Activated effector memory CD4-positive, alpha-beta T cell treated with anti-CD3 and anti-CD28 coated beads, Interleukin-2, amount 50 U/mL, for 16 hours (primary cell): ENCODE measurements at regions not wholly inside any gene's neighbourhood (a gene's known extent, or its start where the extent isn't known, plus 50 kb on each side); places are given as distances from the start of the nearest gene placed in this dataset.
"Not testable (repeated sequence)": the region's sequence is repeated elsewhere in the genome, so short reads cannot be mapped to it uniquely, and the experiment has no call there.

ENCODE experiments used
- DNase-seq: peaks from one replicate; pipeline ENCODE4 v3.0.0-alpha.2; 2020

DNA sequence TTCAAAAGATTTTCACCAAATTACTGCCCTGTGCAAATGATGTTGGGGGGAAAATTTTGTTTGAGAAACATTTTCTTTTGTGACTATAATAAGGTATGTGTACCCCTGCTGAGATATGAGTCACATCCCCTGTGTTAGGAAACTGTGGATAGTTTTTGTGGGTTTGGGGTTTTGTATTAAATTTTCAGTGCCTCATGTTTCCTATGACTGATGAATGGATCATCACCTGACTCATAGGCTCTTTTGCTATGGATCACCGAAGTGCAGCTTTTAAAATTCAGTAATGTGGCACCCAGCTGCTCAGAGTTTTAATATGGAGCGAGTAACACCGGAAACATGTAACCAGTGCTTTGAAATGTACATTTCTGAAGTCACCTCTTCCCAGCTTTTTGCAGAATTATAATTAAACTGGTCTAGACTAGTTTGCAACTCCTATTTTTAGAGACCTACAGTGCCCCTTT lies 167.4 kb upstream of the HMGA2 start:
- DNase-seq = no peak

DNA sequence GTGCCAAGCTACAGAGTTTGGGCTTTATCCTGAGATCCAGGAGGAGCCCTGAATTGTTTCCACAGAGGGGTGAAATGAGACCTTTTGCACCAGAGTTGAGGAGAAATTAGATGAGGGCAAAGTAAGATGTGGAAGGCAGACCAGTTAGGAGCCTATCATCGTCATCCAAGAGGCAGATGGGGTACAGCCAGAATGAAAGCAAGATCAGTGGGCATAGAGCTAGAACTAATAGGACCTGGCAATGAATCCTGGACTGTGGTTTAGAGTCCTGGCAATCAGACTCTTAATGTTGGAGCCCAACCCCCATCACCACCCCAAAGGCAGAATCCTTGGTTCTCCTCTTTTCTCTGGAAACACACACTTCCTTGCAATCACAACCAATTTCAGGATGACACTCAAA lies 166.6 kb upstream of the HMGA2 start:
- DNase-seq = no peak

DNA sequence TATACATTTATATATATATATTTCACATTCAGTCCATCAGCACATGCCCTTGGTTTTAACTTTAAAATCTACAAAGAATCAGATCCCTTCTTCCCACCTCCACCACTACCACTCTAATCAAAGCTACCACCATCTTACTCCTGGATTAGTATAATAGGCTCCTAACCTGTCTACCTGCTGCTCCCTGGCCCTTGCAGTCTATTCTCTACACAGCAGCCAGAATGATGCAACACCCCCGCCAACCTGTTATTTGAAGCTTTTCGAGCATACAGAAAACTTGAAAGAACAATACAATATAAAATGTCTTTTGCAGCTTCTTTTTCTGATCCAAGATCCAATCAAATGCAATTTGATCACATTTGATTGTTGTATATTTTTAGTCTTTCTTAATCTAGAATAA lies 165.9 kb upstream of the HMGA2 start:
- no peak for DNase-seq

DNA sequence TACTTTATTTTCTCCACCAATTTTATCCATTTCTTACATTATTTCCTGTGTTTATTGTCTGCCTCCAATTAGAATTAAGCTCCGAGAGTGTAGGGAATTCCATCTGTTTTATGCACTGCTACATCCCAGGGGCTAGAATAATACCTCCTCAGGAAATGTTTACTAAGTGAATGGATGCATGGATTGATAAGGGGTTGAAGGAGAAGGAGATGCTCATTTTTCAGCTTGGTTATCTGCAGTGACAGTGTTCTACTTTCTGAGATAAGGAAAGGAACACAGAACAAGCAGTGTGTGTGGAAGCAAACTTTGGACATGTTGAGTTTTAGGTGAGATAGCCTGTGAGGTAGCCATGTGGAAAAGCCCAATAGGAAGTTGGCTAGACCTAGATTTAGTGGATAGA lies 164.6 kb upstream of the HMGA2 start:
- no peak for DNase-seq

- no peak for DNase-seq
These were observed 164.2 kb upstream of the HMGA2 start for GRCh38 chr12:65660096-65660495.

- DNase-seq = no peak
These were observed 163.4 kb upstream of the HMGA2 start for GRCh38 chr12:65660836-65661235.

DNA sequence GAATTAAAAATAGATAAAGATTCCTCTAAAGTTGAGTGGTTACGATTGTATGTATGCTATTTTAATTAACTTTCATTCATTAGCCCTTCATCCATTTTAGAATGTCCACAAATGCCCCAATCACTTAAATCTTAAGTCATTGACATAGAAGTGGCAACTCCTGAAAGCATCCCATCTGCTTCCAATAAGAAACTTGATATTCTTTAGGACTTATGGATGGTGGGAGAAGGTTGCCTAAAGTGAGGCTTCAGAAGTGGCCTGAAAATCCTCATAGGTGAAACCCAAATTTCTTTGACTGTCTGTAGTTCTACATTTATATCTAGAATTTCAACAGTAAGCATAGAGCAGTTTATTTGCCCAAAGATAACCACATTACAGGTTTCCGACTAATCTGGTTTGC lies 161.7 kb upstream of the HMGA2 start:
- no peak for DNase-seq

GRCh38 chr12:65663097-65663496 lies 161.2 kb upstream of the HMGA2 start:
- no peak for DNase-seq

GRCh38 chr12:65663648-65664047 lies 160.6 kb upstream of the HMGA2 start:
- DNase-seq = no peak

GRCh38 chr12:65664715-65665250 lies 159.5 kb upstream of the HMGA2 start:
- no peak for DNase-seq

- DNase-seq = no peak
These were observed 158.5 kb upstream of the HMGA2 start for GRCh38 chr12:65665817-65666216.

DNA sequence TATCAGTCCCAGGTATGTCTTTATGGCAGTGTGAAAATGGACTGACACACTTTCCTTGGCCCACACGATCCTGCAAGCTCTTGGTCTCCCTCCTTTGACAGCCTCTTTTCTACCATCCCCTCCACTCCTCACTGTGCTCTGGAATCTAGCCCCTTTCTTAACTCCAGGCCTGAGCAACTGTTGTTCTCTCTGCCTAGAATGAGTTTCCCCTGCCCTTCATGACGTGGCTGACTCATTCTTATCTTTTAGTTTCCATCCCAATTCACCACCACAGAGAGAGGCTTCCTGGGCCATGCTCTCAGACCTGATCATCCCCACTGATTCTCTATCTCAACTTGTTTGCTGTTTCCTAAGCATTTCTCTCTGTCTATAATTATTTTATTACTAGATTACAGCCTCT lies 157.4 kb upstream of the HMGA2 start:
- DNase-seq = no peak

DNA sequence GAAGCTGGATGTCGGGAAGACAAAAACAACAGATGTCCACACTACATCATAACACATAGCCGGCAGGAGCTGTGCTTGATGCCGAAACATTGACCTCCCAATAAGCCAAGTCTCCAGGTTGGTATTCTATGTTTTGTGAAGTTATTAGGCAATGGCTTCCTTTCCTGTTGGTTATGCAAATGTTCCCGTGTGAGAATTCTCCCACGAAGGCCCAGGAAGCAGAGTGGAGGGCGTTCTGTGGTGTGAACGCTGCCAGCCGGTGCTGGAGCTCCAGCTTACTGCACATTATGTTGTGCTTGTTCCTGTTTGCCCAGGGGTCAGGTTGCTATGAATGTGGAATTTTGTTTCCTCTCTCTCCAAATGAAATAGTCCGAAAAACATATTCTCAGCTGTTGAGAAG lies 156.4 kb upstream of the HMGA2 start:
- DNase-seq = no peak

DNA sequence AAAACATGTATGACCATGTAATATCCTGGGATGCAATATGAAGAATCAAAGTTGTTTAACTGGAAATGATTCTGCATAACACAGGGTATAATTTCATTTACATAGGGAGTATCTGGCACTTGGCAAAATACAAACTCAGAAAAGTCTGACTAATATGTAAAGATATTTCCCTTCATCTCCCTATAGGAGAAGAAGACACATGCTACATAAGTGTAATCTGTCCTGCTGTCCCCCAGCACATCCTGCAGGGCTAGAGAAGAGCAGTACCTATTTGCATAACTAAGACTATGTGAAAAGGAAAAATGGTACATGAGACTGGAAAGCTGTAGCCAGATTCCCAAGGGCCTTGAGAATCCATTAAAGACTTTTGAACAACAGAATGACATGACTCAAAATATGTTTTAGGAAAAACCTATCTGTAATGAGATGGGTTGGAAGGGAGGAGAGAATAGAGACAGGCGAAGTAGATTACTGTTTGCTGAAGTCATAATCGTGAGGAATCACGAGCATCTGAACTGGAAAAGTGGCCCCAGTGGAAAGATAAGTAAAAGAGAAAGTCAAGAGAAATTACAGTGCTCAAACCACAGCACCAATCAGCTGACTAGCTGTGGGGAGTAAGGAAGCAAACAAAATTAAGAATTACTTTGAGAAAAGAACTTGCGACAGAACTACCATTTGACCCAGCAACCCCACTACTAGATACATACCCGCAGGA lies 155.1 kb upstream of the HMGA2 start:
- DNase-seq = no peak

GRCh38 chr12:65670775-65671174 lies 153.5 kb upstream of the HMGA2 start:
- DNase-seq = no peak

- DNase-seq = no peak
These were observed 151.8 kb upstream of the HMGA2 start for GRCh38 chr12:65672441-65672840.

GRCh38 chr12:65673156-65673690 lies 151.1 kb upstream of the HMGA2 start:
- no peak for DNase-seq

DNA sequence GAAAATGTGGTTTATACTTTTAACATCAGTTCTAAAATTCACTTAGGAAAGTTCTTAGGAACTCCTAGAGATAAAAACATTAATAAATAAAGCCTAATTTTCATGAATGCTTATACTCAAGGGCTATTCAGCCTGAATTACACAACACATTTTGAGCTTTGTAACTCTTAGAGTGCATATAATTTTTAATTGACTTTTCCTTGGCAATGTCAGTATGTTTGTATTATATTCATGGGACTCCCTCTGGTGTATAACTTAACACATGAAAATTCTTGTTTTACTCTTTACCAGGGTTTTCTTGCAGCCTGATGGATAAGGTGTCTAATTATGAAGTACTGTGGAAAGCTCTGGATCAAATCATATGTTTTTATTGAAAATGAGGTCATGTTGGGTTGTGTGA lies 150.6 kb upstream of the HMGA2 start:
- DNase-seq = no peak

DNA sequence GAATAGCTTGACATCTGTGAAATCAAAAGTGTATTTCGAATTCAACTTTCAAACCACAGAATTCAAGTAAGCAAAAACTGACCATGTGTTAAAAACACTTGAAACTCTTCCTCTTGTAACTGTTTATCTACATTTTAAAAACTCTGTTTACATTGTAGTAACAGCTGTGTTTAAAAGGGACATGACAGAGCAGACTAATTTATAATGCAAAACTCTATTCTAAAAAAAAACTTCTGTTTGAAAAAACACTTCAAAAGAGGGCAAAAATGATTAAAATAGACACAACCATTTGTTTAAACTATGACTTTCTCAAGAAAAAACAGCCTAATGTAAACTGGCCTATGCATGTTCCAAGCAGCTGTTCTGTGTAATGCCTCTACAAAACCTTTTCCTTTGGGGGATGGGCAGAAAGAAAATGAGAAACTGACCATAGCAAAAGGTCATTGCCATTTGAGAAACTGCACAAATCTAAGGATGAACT lies 149.1 kb upstream of the HMGA2 start:
- DNase-seq = no peak

GRCh38 chr12:65678172-65678571 lies 146.1 kb upstream of the HMGA2 start:
- DNase-seq = not testable (repeated sequence)

DNA sequence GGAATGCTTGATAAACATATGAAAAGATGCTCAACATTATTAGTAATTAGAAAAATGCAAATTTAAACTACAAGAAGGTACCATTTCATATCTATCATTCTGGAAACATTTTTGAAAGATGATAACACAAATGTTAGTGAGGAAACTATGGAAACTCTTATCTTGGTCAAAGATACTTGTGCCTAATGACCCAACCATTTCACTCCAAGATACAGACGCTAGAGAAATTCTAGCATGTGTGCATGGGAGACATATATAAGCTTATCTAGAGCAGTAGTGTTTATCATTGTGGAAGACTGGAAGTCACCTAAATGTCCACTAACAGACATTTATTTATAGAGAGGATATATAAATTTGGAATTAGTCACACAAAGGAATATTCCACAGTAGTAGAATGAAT lies 143.1 kb upstream of the HMGA2 start:
- no peak for DNase-seq

- no peak for DNase-seq
These were observed 142.2 kb upstream of the HMGA2 start for GRCh38 chr12:65682112-65682511.

DNA sequence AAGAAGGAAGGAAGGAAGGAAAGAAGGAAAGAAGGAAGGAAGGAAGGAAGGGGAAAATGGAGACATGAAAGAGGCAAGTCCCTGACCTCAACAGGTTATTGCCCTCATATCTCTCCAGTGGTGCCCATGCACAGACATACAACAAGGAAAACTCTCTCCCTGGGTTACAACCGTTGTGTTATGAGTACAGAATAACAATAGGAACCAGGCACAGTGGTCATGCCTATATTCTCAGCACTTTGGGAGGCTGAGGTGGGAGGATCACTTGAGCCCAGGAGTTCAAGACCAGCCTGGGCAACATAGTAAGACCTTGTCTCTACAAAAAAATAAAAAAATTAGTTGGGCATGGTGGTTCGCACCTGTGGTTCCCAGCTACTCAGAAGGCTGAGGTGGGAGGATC lies 139.4 kb upstream of the HMGA2 start:
- DNase-seq = no peak

DNA sequence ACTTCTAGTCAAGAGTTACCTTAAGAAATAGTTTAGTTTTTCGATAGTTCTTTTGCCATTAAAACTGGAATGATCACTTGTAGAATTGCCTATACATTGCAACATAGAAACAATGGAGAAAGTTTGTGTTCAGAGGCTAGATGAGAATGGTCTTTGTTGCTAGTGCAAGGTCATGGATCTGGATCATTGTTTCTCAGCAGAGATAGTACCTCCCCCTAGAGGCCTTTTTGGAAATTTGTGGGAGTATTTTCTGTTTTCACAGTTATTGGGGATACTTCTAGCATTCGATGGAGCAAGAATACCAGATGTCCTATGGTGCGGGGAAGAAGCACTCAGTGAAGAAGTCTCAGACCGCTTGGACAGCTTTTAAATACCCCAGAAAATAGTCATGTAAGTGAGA lies 138.8 kb upstream of the HMGA2 start:
- DNase-seq = no peak

- DNase-seq = no peak
These were observed 134.8 kb upstream of the HMGA2 start for GRCh38 chr12:65689508-65689907.
